ENCODE measurements at regions not wholly inside any gene's neighbourhood (a gene's known extent, or its start where the extent isn't known, plus 50 kb on each side); places are given as distances from the start of the nearest gene placed in this dataset.

- Histone ChIP-seq H3K9me2 (replicated peaks; ENCODE audit: low read length) (no peaks in the 10 kb centered on the region), H3K4me1 (ENCODE audit: insufficient read depth, low read length) (no peaks in the 10 kb centered on the region), H2AFZ (ENCODE audit: low read length) (no peak overlapping the region), H3K27me3 (ENCODE audit: low read length) (peaks cover 3% of the 10 kb centered on the region; the same call in 1 of the 2 replicates), H3K79me2 (ENCODE audit: low read length) (no peaks in the 10 kb centered on the region), H3K36me3 (ENCODE audit: low read depth, low read length) (no peaks in the 10 kb centered on the region), H3K4me3 (ENCODE audit: low read length) (no peak overlapping the region), H4K20me1 (ENCODE audit: low read length) (no peaks in the 10 kb centered on the region), H3K4me2 (ENCODE audit: low read length) (no peak overlapping the region), H3F3A (ENCODE audit: low read length, unreplicated experiment) (no peaks in the 10 kb centered on the region), H3K9me3 (ENCODE audit: low read length) (no peaks in the 10 kb centered on the region), H3K9ac (ENCODE audit: low read length) (no peak overlapping the region), H3K27ac (ENCODE audit: low read length) (no peak overlapping the region)
- no peak for DNase-seq
- TF ChIP-seq CTCF (conservative IDR thresholded peaks at IDR 0.05; ENCODE audit: low read depth, low read length) (no peak), EZH2phosphoT487 (IDR thresholded peaks at IDR 0.05; ENCODE audit: borderline replicate concordance, low read length) (no peak), EZH2 (IDR thresholded peaks at IDR 0.05; ENCODE audit: low read length, unreplicated experiment) (no peak)
- no TSS peak for BruUV-seq (replicated peaks)
- CTCF ChIA-PET, result no interaction called here
- ATAC-seq, result no peak
- intact Hi-C loops (cut with micrococcal nuclease), result no loop called here
- POLR2A ChIA-PET (ENCODE audit: unreplicated experiment), result no interaction called here
Observed at GRCh38 chr2:5759949-5760348, 67.8 kb downstream of the SOX11 start.

DNA sequence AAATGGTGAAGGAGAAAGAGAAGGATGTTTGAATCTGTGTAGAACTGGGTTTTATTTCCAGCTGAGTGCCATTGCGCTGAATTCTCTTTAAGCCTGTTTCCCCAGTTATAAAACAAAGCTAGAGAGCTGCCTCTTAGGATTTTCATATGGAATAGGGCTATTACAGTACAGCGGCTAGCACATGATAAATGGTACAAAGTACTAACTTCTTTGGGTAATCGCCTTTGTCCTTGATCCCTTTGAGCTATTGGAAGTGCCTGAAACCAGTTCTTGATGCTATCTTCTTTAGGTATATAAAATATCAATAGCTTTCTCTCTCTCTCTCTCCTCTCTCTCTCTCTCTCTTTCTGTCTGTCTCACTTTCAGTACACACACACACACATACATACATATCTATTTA is 71.3 kb downstream of the SOX11 start:
- Histone ChIP-seq H3K9me2 (replicated peaks; ENCODE audit: low read length) (no peaks in the 10 kb centered on the region), H3K36me3 (ENCODE audit: low read depth, low read length) (no peaks in the 10 kb centered on the region), H3F3A (ENCODE audit: low read length, unreplicated experiment) (no peaks in the 10 kb centered on the region), H4K20me1 (ENCODE audit: low read length) (no peaks in the 10 kb centered on the region), H3K4me3 (ENCODE audit: low read length) (no peak overlapping the region), H3K27me3 (ENCODE audit: low read length) (no peaks in the 10 kb centered on the region), H2AFZ (ENCODE audit: low read length) (no peak overlapping the region), H3K27ac (ENCODE audit: low read length) (no peak overlapping the region), H3K9me3 (ENCODE audit: low read length) (no peaks in the 10 kb centered on the region), H3K79me2 (ENCODE audit: low read length) (no peaks in the 10 kb centered on the region), H3K4me2 (ENCODE audit: low read length) (no peak overlapping the region), H3K9ac (ENCODE audit: low read length) (no peak overlapping the region), H3K4me1 (ENCODE audit: insufficient read depth, low read length) (no peaks in the 10 kb centered on the region)
- no TSS peak for BruUV-seq (replicated peaks)
- ATAC-seq (no peak), DNase-seq (no peak)
- intact Hi-C loops (cut with micrococcal nuclease), result no loop called here
- POLR2A ChIA-PET (ENCODE audit: unreplicated experiment), result no interaction called here
- TF ChIP-seq EZH2 (IDR thresholded peaks at IDR 0.05; ENCODE audit: low read length, unreplicated experiment) (no peak), CTCF (conservative IDR thresholded peaks at IDR 0.05; ENCODE audit: low read depth, low read length) (no peak), EZH2phosphoT487 (IDR thresholded peaks at IDR 0.05; ENCODE audit: borderline replicate concordance, low read length) (no peak)
- CTCF ChIA-PET, result no interaction called here

DNA sequence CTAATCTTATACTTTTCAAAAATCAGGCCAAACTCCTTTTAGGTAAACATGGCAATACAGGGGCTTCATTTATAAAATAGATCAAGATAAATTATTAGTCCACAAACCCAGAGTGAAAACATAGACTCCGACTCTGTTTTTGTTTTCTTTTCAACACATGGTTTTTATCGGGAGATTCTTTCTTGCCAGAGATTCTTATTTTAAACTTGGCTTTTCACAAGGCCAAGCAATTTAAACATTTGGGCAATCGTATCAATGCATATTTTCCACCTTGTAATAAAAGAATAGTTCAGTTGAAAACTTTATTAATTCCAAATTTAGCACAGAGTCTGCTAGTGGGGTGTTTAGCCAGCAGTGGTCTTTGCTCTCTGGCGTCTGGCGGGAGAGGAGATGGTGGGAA is 71.9 kb downstream of the SOX11 start:
- TF ChIP-seq EZH2phosphoT487 (IDR thresholded peaks at IDR 0.05; ENCODE audit: borderline replicate concordance, low read length) (no peak), CTCF (conservative IDR thresholded peaks at IDR 0.05; ENCODE audit: low read depth, low read length) (no peak), EZH2 (IDR thresholded peaks at IDR 0.05; ENCODE audit: low read length, unreplicated experiment) (no peak)
- no peak overlapping the region for H3K27ac ChIP-seq (ENCODE audit: low read length)
- H3F3A ChIP-seq (ENCODE audit: low read length, unreplicated experiment), result no peaks in the 10 kb centered on the region
- H3K9me2 ChIP-seq (replicated peaks; ENCODE audit: low read length), result no peaks in the 10 kb centered on the region
- intact Hi-C loops (cut with micrococcal nuclease), result no loop called here
- H3K79me2 ChIP-seq (ENCODE audit: low read length), result no peaks in the 10 kb centered on the region
- no peak overlapping the region for H3K4me3 ChIP-seq (ENCODE audit: low read length)
- H4K20me1 ChIP-seq (ENCODE audit: low read length), result no peaks in the 10 kb centered on the region
- no peak for ATAC-seq
- H3K9me3 ChIP-seq (ENCODE audit: low read length), result no peaks in the 10 kb centered on the region
- no peak overlapping the region for H3K4me2 ChIP-seq (ENCODE audit: low read length)
- no TSS peak for BruUV-seq (replicated peaks)
- ChIA-PET POLR2A (ENCODE audit: unreplicated experiment) (no interaction called here), CTCF (no interaction called here)
- no peak for DNase-seq
- no peak overlapping the region for H2AFZ ChIP-seq (ENCODE audit: low read length)
- no peaks in the 10 kb centered on the region for H3K27me3 ChIP-seq (ENCODE audit: low read length)
- H3K9ac ChIP-seq (ENCODE audit: low read length), result no peak overlapping the region
- H3K4me1 ChIP-seq (ENCODE audit: insufficient read depth, low read length), result no peaks in the 10 kb centered on the region
- H3K36me3 ChIP-seq (ENCODE audit: low read depth, low read length), result no peaks in the 10 kb centered on the region
